Astrocyte (in vitro differentiated cells and primary cell): ENCODE measurements at regions not wholly inside any gene's neighbourhood (a gene's known extent, or its start where the extent isn't known, plus 50 kb on each side); places are given as distances from the start of the nearest gene placed in this dataset.

Experiments
- DNase-seq: peaks from one replicate; pipeline ENCODE4 v3.0.0-alpha.2; 2010; ENCODE audit warnings: low read depth
- FAIRE-seq: peaks from 2 replicates; lab custom pipeline; 2011; peaks lifted over from hg19 to GRCh38; lab: Jason Lieb, UNC
- H2AFZ ChIP-seq: 2 replicates; pipeline ENCODE4 v1.6.0; 2012; ENCODE audit warnings: low read depth, low read length, inconsistent platforms
- H3K27ac ChIP-seq: 2 replicates; pipeline ENCODE4 v1.5.1; 2011; ENCODE audit warnings: low read depth, low read length, inconsistent platforms
- H3K27me3 ChIP-seq: 2 replicates; pipeline ENCODE4 v1.6.0; 2011; ENCODE audit warnings: low read length, inconsistent platforms; ENCODE audit not compliant: insufficient read depth
- H3K36me3 ChIP-seq: 2 replicates; pipeline ENCODE4 v1.5.1; 2011; ENCODE audit warnings: low read length, inconsistent platforms; ENCODE audit not compliant: insufficient read depth
- H3K4me1 ChIP-seq: 2 replicates; pipeline ENCODE4 v1.5.1; 2011; ENCODE audit warnings: low read length, inconsistent platforms; ENCODE audit not compliant: insufficient read depth
- H3K4me2 ChIP-seq: 2 replicates; pipeline ENCODE4 v1.6.0; 2012; ENCODE audit warnings: low read length, inconsistent platforms
- H3K4me3 ChIP-seq: 2 replicates; pipeline ENCODE4 v1.5.1; 2011; ENCODE audit warnings: low read depth, mild to moderate bottlenecking, low read length, inconsistent platforms; ENCODE audit not compliant: insufficient read depth
- H3K79me2 ChIP-seq: 2 replicates; pipeline ENCODE4 v1.6.0; 2012; ENCODE audit warnings: mild to moderate bottlenecking, low read length, inconsistent platforms; ENCODE audit not compliant: insufficient read depth
- H3K9ac ChIP-seq: 2 replicates; pipeline ENCODE4 v1.6.0; 2012; ENCODE audit warnings: mild to moderate bottlenecking, low read length, inconsistent platforms
- H3K9me3 ChIP-seq: 2 replicates; pipeline ENCODE4 v1.5.1; 2012; ENCODE audit warnings: low read depth, mild to moderate bottlenecking, low read length, inconsistent platforms; ENCODE audit not compliant: insufficient read depth
- H4K20me1 ChIP-seq: 2 replicates; pipeline ENCODE4 v1.6.0; 2012; ENCODE audit warnings: low read length, inconsistent platforms; ENCODE audit not compliant: insufficient read depth
- H3K27ac Mint-ChIP-seq: one replicate; pipeline ENCODE4 v1.8.0; 2021; ENCODE audit warnings: mild to moderate bottlenecking, mixed read lengths; ENCODE audit not compliant: unreplicated experiment
- H3K27me3 Mint-ChIP-seq: one replicate; pipeline ENCODE4 v1.8.0; 2021; ENCODE audit warnings: low read depth, mixed read lengths; ENCODE audit not compliant: unreplicated experiment
- H3K36me3 Mint-ChIP-seq: one replicate; pipeline ENCODE4 v1.8.0; 2021; ENCODE audit warnings: low read depth, mixed read lengths; ENCODE audit not compliant: unreplicated experiment
- H3K4me1 Mint-ChIP-seq: one replicate; pipeline ENCODE4 v1.8.0; 2021; ENCODE audit warnings: low read depth, mixed read lengths; ENCODE audit not compliant: unreplicated experiment
- H3K4me3 Mint-ChIP-seq: one replicate; pipeline ENCODE4 v1.8.0; 2021; ENCODE audit warnings: mild to moderate bottlenecking, moderate library complexity, mixed read lengths; ENCODE audit not compliant: unreplicated experiment
- H3K9me3 Mint-ChIP-seq: one replicate; pipeline ENCODE4 v1.8.0; 2021; ENCODE audit warnings: mild to moderate bottlenecking, mixed read lengths; ENCODE audit not compliant: unreplicated experiment
- EZH2 ChIP-seq: IDR thresholded peaks from 2 replicates; pipeline ENCODE4 v1.6.1; 2012; ENCODE audit warnings: mild to moderate bottlenecking, low read length, inconsistent platforms; ENCODE audit not compliant: insufficient read depth
- TF ChIP-seq, protein P1 (sequence below): IDR thresholded peaks from 2 replicates; pipeline ENCODE4 v1.5.1; 2011; ENCODE audit warnings: low read depth, mild to moderate bottlenecking, inconsistent platforms, low read length, moderate library complexity; ENCODE audit not compliant: insufficient read depth

DNA sequence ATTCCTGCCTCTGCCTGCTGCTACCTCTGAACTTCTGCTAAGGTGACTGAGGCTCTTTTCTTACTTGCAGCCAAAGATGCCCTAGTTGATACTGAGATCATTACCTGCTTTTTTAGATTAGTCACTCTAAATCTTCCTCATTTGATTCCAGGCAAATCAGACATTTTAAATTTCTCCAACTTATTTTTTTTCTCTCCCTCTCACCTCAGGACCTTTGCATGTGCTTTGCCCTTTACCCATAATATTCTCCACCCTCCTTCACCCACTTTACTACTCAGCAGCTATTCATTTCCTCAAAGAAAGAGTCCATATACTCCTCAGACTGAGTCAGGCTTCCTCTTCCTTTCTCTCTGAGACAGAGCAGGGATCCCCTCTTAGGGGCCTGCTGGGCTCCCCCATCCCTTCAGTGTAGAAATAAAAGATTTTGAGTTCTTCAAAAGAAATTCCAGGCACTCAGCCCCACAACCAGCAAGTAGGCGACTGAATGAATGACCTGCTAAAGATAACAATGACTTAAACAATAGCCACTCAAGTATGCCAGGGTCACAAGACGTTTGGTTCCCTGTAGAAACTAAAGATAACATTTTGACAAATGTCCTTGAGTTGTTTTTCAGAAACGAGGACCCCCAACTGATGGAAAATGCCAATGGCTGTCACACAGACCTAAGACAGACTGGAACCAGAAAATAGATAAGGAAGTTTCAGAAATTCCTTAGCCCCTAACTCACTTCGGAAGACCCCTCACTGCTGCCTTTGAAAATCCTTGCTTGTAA lies 104.2 kb downstream of the MTNR1B start:
- Mint-ChIP-seq H3K27ac (no peak overlapping the region), H3K9me3 (peaks cover 3% of the 10 kb centered on the region), H3K27me3 (no peaks in the 10 kb centered on the region), H3K4me1 (peaks cover 3% of the 10 kb centered on the region), H3K36me3 (no peaks in the 10 kb centered on the region), H3K4me3 (no peak overlapping the region)
- DNase-seq (no peak), FAIRE-seq (no peak)
- H3K79me2 ChIP-seq = no peaks in the 10 kb centered on the region
- H3K9me3 ChIP-seq = no peaks in the 10 kb centered on the region
- H3K9ac ChIP-seq = no peak overlapping the region
- H3K27me3 ChIP-seq = no peaks in the 10 kb centered on the region
- no peaks in the 10 kb centered on the region for H4K20me1 ChIP-seq
- no peaks in the 10 kb centered on the region for H3K4me1 ChIP-seq
- no peak overlapping the region for H2AFZ ChIP-seq
- H3K36me3 ChIP-seq = no peaks in the 10 kb centered on the region
- H3K4me2 ChIP-seq = no peak overlapping the region
- no peak overlapping the region for H3K4me3 ChIP-seq
- no peak for TF ChIP-seq EZH2
- TF ChIP-seq, protein P1, sequence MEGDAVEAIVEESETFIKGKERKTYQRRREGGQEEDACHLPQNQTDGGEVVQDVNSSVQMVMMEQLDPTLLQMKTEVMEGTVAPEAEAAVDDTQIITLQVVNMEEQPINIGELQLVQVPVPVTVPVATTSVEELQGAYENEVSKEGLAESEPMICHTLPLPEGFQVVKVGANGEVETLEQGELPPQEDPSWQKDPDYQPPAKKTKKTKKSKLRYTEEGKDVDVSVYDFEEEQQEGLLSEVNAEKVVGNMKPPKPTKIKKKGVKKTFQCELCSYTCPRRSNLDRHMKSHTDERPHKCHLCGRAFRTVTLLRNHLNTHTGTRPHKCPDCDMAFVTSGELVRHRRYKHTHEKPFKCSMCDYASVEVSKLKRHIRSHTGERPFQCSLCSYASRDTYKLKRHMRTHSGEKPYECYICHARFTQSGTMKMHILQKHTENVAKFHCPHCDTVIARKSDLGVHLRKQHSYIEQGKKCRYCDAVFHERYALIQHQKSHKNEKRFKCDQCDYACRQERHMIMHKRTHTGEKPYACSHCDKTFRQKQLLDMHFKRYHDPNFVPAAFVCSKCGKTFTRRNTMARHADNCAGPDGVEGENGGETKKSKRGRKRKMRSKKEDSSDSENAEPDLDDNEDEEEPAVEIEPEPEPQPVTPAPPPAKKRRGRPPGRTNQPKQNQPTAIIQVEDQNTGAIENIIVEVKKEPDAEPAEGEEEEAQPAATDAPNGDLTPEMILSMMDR = no peak
- H3K27ac ChIP-seq = no peak overlapping the region

DNA sequence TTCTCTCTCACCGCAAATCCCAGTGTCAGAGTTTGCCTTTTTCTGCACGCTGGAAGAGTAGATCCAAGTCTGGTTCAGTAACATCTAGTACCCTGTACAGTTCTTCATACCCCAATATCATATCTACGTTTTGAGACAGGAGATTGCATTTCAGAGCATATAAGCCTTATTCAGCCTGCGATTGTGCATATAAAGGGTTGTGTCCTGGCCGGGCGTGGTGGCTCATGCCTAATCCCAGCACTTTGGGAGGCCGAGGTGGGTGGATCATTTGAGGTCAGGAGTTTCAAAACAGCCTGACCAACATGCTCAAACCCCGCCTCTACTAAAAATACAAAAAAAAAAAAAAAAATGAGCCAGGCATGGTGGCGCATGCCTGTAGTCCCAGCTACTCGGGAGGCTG lies 104.9 kb downstream of the MTNR1B start:
- Histone ChIP-seq H3K4me2 (no peak overlapping the region), H3K36me3 (no peaks in the 10 kb centered on the region), H4K20me1 (no peaks in the 10 kb centered on the region), H3K9ac (no peak overlapping the region), H3K4me3 (no peak overlapping the region), H3K9me3 (no peaks in the 10 kb centered on the region), H3K4me1 (no peaks in the 10 kb centered on the region), H2AFZ (no peak overlapping the region), H3K79me2 (no peaks in the 10 kb centered on the region), H3K27me3 (no peaks in the 10 kb centered on the region), H3K27ac (no peak overlapping the region)
- Mint-ChIP-seq H3K4me3 (no peak overlapping the region), H3K27me3 (no peaks in the 10 kb centered on the region), H3K4me1 (peaks cover 3% of the 10 kb centered on the region), H3K36me3 (no peaks in the 10 kb centered on the region), H3K9me3 (peaks cover 3% of the 10 kb centered on the region), H3K27ac (no peak overlapping the region)
- TF ChIP-seq, protein P1 = no peak
- TF ChIP-seq EZH2 = no peak
- FAIRE-seq = no peak
- no peak for DNase-seq

DNA sequence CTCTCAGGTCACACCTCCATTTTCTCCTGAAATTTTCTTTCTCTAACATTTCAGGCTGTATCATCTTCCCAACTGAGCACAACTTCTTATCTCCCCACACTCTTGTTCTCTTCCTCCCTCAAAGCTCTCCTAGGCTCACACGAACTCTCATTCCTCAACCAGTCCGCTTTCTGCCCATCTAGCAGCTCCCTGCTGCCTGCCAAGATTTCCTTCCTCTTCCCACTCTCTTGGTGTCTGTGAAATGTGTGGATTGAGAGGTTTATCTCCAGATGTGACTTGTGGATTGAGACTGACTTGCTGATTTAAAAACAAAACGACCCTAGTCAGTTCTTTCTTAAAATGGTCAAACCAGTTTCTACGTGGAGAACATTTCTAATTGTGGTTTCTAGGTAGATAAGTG lies 106.3 kb downstream of the MTNR1B start:
- peaks cover 3% of the 10 kb centered on the region for H3K9me3 Mint-ChIP-seq
- DNase-seq (no peak), FAIRE-seq (no peak)
- Histone ChIP-seq H3K9ac (no peak overlapping the region), H3K27me3 (no peaks in the 10 kb centered on the region), H3K79me2 (no peaks in the 10 kb centered on the region), H4K20me1 (no peaks in the 10 kb centered on the region), H3K9me3 (no peaks in the 10 kb centered on the region), H3K4me1 (no peaks in the 10 kb centered on the region), H3K4me3 (no peak overlapping the region), H3K36me3 (no peaks in the 10 kb centered on the region), H3K4me2 (no peak overlapping the region), H2AFZ (no peak overlapping the region), H3K27ac (no peak overlapping the region)
- no peaks in the 10 kb centered on the region for H3K36me3 Mint-ChIP-seq
- H3K27ac Mint-ChIP-seq = no peak overlapping the region
- no peaks in the 10 kb centered on the region for H3K27me3 Mint-ChIP-seq
- TF ChIP-seq, protein P1 = no peak
- TF ChIP-seq EZH2 = no peak
- no peak overlapping the region for H3K4me3 Mint-ChIP-seq
- H3K4me1 Mint-ChIP-seq = peaks cover 3% of the 10 kb centered on the region
